H9 (cell line): ENCODE measurements at regions not wholly inside any gene's neighbourhood (a gene's known extent, or its start where the extent isn't known, plus 50 kb on each side); places are given as distances from the start of the nearest gene placed in this dataset.

Experiments
- DNase-seq: peaks from one replicate; pipeline ENCODE4 v3.0.0-alpha.2; 2017
- H2AFZ ChIP-seq: one replicate; pipeline ENCODE4 v1.6.1; 2013; ENCODE audit warnings: mild to moderate bottlenecking, low read length, control low read depth, moderate library complexity
- H2AK5ac ChIP-seq: 2 replicates; pipeline ENCODE4 v1.6.1; 2013; ENCODE audit warnings: low read length, control low read depth, mixed read lengths; ENCODE audit not compliant: insufficient read length
- H2BK120ac ChIP-seq: one replicate; pipeline ENCODE4 v1.6.1; 2013; ENCODE audit warnings: low read depth, mild to moderate bottlenecking, low read length, control low read depth, inconsistent platforms; ENCODE audit not compliant: poor library complexity, severe bottlenecking
- H2BK12ac ChIP-seq: 2 replicates; pipeline ENCODE4 v1.6.1; 2013; ENCODE audit warnings: low read length, control low read depth, mixed read lengths, low read depth; ENCODE audit not compliant: insufficient read length
- H2BK15ac ChIP-seq: 2 replicates; pipeline ENCODE4 v1.6.1; 2013; ENCODE audit warnings: low read depth, low read length, control low read depth
- H2BK20ac ChIP-seq: one replicate; pipeline ENCODE4 v1.6.1; 2013; ENCODE audit warnings: low read depth, mild to moderate bottlenecking, low read length, control low read depth, inconsistent platforms; ENCODE audit not compliant: poor library complexity, severe bottlenecking
- H2BK5ac ChIP-seq: 2 replicates; pipeline ENCODE4 v1.6.1; 2013; ENCODE audit warnings: low read length, control low read depth, mixed read lengths; ENCODE audit not compliant: insufficient read length
- H3K14ac ChIP-seq: 2 replicates; pipeline ENCODE4 v1.6.1; 2013; ENCODE audit warnings: low read length, control low read depth; ENCODE audit not compliant: insufficient read depth
- H3K18ac ChIP-seq: 2 replicates; pipeline ENCODE4 v1.6.1; 2013; ENCODE audit warnings: low read depth, mild to moderate bottlenecking, mixed read lengths, low read length, control low read depth; ENCODE audit not compliant: insufficient read length
- H3K23ac ChIP-seq: 2 replicates; pipeline ENCODE4 v1.6.1; 2013; ENCODE audit warnings: low read length, control low read depth, mixed read lengths, low read depth; ENCODE audit not compliant: insufficient read length
- H3K23me2 ChIP-seq: 2 replicates; pipeline ENCODE4 v1.6.1; 2013; ENCODE audit warnings: low read depth, mild to moderate bottlenecking, mixed read lengths, low read length, control low read depth; ENCODE audit not compliant: insufficient read length, poor library complexity, severe bottlenecking
- H3K27ac ChIP-seq: 2 replicates; pipeline ENCODE4 v1.5.1; 2013; ENCODE audit warnings: low read length, control low read depth, mixed read lengths, low read depth; ENCODE audit not compliant: insufficient read length
- H3K27me3 ChIP-seq: 2 replicates; pipeline ENCODE4 v1.6.1; 2013; ENCODE audit warnings: low read length, control low read depth, inconsistent platforms; ENCODE audit not compliant: insufficient read depth
- H3K4ac ChIP-seq: 2 replicates; pipeline ENCODE4 v1.6.1; 2013; ENCODE audit warnings: low read depth, mild to moderate bottlenecking, control low read depth, inconsistent platforms, low read length, moderate library complexity
- H3K4me1 ChIP-seq: 2 replicates; pipeline ENCODE4 v1.6.1; 2013; ENCODE audit warnings: low read length, control low read depth, inconsistent platforms; ENCODE audit not compliant: insufficient read depth
- H3K4me2 ChIP-seq: 2 replicates; pipeline ENCODE4 v1.6.1; 2013; ENCODE audit warnings: low read length, control low read depth, mixed read lengths; ENCODE audit not compliant: insufficient read length, insufficient read depth
- H3K56ac ChIP-seq: 2 replicates; pipeline ENCODE4 v1.6.1; 2013; ENCODE audit warnings: low read depth, mild to moderate bottlenecking, mixed read lengths, low read length, control low read depth; ENCODE audit not compliant: insufficient read length
- H3K79me1 ChIP-seq: 2 replicates; pipeline ENCODE4 v1.6.1; 2013; ENCODE audit warnings: low read depth, mild to moderate bottlenecking, moderate library complexity, low read length, control low read depth, inconsistent platforms; ENCODE audit not compliant: insufficient read depth, poor library complexity, severe bottlenecking
- H3K79me2 ChIP-seq: 2 replicates; pipeline ENCODE4 v1.6.1; 2013; ENCODE audit warnings: low read length, control low read depth, inconsistent platforms; ENCODE audit not compliant: insufficient read depth
- H3K9ac ChIP-seq: 2 replicates; pipeline ENCODE4 v1.6.1; 2013; ENCODE audit warnings: low read length, control low read depth, mixed read lengths; ENCODE audit not compliant: insufficient read length; ENCODE audit errors: extremely low read depth
- H3K9me3 ChIP-seq: one replicate; pipeline ENCODE4 v1.6.1; 2013; ENCODE audit warnings: low read depth, low read length, inconsistent platforms; ENCODE audit not compliant: control insufficient read depth
- H3T11ph ChIP-seq: one replicate; pipeline ENCODE4 v1.6.1; 2013; ENCODE audit warnings: mild to moderate bottlenecking, low read length, control low read depth, inconsistent platforms
- H4K20me1 ChIP-seq: one replicate; pipeline ENCODE4 v1.6.1; 2013; ENCODE audit not compliant: control insufficient read depth, insufficient read length, insufficient read depth
- H4K5ac ChIP-seq: 2 replicates; pipeline ENCODE4 v1.6.1; 2013; ENCODE audit warnings: low read depth, mild to moderate bottlenecking, mixed read lengths, low read length, control low read depth; ENCODE audit not compliant: insufficient read length
- H4K8ac ChIP-seq: replicated peaks from 2 replicates; pipeline ENCODE4 v1.6.1; 2013; ENCODE audit warnings: low read length, control low read depth, mixed read lengths, low read depth; ENCODE audit not compliant: insufficient read length
- H4K91ac ChIP-seq: 2 replicates; pipeline ENCODE4 v1.6.1; 2013; ENCODE audit warnings: low read depth, mild to moderate bottlenecking, moderate library complexity, mixed read lengths, low read length, control low read depth; ENCODE audit not compliant: insufficient read length
- H3K27ac Mint-ChIP-seq, 3 experiments: 2 replicates in 2 of 3; 3 replicates in 1 of 3; pipeline ENCODE4 v1.8.0; 2020 to 2021; ENCODE audit warnings: mixed read lengths in 3 of 3, mild to moderate bottlenecking in 1 of 3, moderate library complexity in 1 of 3
- H3K27me3 Mint-ChIP-seq: 2 replicates; pipeline ENCODE4 v1.8.0; 2021; ENCODE audit warnings: low read depth, mild to moderate bottlenecking, moderate library complexity, mixed read lengths
- H3K36me3 Mint-ChIP-seq, 3 experiments: 2 replicates in 2 of 3; 3 replicates in 1 of 3; pipeline ENCODE4 v1.8.0; 2020 to 2021; ENCODE audit warnings: low read depth in 3 of 3, mixed read lengths in 3 of 3; ENCODE audit not compliant: insufficient read depth in 1 of 3
- H3K4me1 Mint-ChIP-seq, 2 experiments: 2 replicates each; pipeline ENCODE4 v1.8.0; 2020; ENCODE audit warnings: mixed read lengths in 2 of 2
- H3K4me3 Mint-ChIP-seq, 2 experiments: 2 replicates in 1 of 2; 3 replicates in 1 of 2; pipeline ENCODE4 v1.8.0; 2020 to 2021; ENCODE audit warnings: mild to moderate bottlenecking in 2 of 2, mixed read lengths in 2 of 2, moderate library complexity in 1 of 2
- H3K9me3 Mint-ChIP-seq, 2 experiments: 2 replicates in 1 of 2; 3 replicates in 1 of 2; pipeline ENCODE4 v1.8.0; 2020; ENCODE audit warnings: mild to moderate bottlenecking in 2 of 2, mixed read lengths in 2 of 2, moderate library complexity in 1 of 2
- CTCF ChIP-seq: fragments of 200-600 bp; sonication (generic); conservative IDR thresholded peaks from 3 replicates; pipeline ENCODE4 v1.8.0; 2021; ENCODE audit warnings: antibody characterized with exemption, mild to moderate bottlenecking
- WGBS: extraction: QIAGEN DNeasy Blood & Tissue Kit; methylation state at CpG from one replicate; pipeline ENCODE4 v1.1.7; 2013; ENCODE audit warnings: missing lambda C conversion rate, low lambda C conversion rate, mixed read lengths; ENCODE audit not compliant: insufficient read length; ENCODE audit errors: extremely low coverage; 5-methylcytosine and 5-hydroxymethylcytosine counted together

- no peak for DNase-seq
- no peak overlapping the region for H3K4me3 Mint-ChIP-seq
- no CpG with 5 or more reads among the region's 3 CpGs for WGBS
- no peak overlapping the region for H3K27ac ChIP-seq
- no peaks in the 10 kb centered on the region for H3K79me1 ChIP-seq
- H3K9ac ChIP-seq: no peak overlapping the region
- H3K27me3 Mint-ChIP-seq: no peaks in the 10 kb centered on the region
- no peak overlapping the region for H3K4ac ChIP-seq
- H2BK120ac ChIP-seq: no peak overlapping the region
- no peak overlapping the region for H3T11ph ChIP-seq
- H2BK5ac ChIP-seq: no peak overlapping the region
- no peak overlapping the region for H4K8ac ChIP-seq
- no peaks in the 10 kb centered on the region for H3K23me2 ChIP-seq
- H2BK12ac ChIP-seq: no peak overlapping the region
- 0 out of 4 replicates have a peak, but pooled peaks cover 0 to 3% of the 10 kb centered on the region in 2 experiments for H3K4me1 Mint-ChIP-seq
- H4K5ac ChIP-seq: no peak overlapping the region
- no peak overlapping the region for H2BK15ac ChIP-seq
- no peak overlapping the region for H4K91ac ChIP-seq
- no peak overlapping the region for H2AFZ ChIP-seq
- no peak overlapping the region for H2BK20ac ChIP-seq
- H3K4me1 ChIP-seq: no peaks in the 10 kb centered on the region
- no peaks in the 10 kb centered on the region for H4K20me1 ChIP-seq
- no peak overlapping the region for H3K4me2 ChIP-seq
- no peak overlapping the region for H2AK5ac ChIP-seq
- no peaks in the 10 kb centered on the region for H3K27me3 ChIP-seq
- H3K56ac ChIP-seq: no peak overlapping the region
- no peak overlapping the region; a peak in 1 of 7 replicates for H3K27ac Mint-ChIP-seq
- no peaks in the 10 kb centered on the region for H3K9me3 ChIP-seq
- no peaks in the 10 kb centered on the region for H3K9me3 Mint-ChIP-seq
- TF ChIP-seq CTCF: no peak
- no peaks in the 10 kb centered on the region for H3K36me3 Mint-ChIP-seq
- H3K79me2 ChIP-seq: no peaks in the 10 kb centered on the region
- no peak overlapping the region for H3K14ac ChIP-seq
- no peak overlapping the region for H3K18ac ChIP-seq
- H3K23ac ChIP-seq: no peak overlapping the region
These were observed 267.4 kb upstream of the THBS1 start for GRCh38 chr15:39313467-39313866.
